Muscle of back (tissue), 3 donors: ENCODE measurements at regions not wholly inside any gene's neighbourhood (a gene's known extent, or its start where the extent isn't known, plus 50 kb on each side); places are given as distances from the start of the nearest gene placed in this dataset.
"Not testable (repeated sequence)": the region's sequence is repeated elsewhere in the genome, so short reads cannot be mapped to it uniquely, and the experiment has no call there.

Experiments used
- DNase-seq, 3 donors: peaks; one replicate each; pipeline versions ENCODE4 v3.0.0 to v3.0.0-alpha.2; 2013

DNA sequence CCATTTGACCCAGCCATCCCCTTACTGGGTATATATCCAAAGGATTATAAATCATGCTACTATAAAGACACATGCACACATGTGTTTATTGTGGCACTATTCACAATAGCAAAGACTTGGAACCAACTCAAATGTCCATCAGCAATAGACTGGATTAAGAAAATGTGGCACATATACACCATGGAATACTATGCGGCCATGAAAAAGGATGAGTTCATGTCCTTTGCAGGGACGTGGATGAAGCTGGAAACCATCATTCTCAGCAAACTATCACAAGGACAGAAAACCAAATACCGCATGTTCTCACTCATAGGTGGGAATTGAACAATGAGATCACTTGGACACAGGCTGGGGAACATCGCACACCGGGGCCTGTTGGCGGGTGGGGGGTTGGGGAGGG is 913.4 kb upstream of the DIAPH2 start:
- not testable (repeated sequence) for DNase-seq

DNA sequence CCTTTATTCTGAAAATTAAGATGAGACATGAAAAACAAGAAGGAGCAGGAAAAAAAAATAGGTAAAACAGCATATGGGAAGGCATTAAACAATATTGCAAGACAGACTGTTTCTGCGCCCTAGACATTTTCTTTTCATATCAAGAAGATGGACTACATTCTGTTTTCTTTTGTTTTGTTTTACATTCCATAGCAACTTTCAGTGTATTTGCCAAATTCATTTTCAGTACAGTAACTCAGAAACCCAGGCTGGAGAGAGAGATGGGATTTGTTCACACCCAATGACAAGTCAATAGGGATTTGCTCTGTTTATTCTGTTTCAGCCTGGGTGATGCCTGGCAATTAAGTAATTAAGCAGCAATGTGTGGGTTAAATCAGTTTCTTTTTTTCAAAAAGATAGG is 892.8 kb upstream of the DIAPH2 start:
- peak; percentile 5 to 52 (median 14) for DNase-seq

DNA sequence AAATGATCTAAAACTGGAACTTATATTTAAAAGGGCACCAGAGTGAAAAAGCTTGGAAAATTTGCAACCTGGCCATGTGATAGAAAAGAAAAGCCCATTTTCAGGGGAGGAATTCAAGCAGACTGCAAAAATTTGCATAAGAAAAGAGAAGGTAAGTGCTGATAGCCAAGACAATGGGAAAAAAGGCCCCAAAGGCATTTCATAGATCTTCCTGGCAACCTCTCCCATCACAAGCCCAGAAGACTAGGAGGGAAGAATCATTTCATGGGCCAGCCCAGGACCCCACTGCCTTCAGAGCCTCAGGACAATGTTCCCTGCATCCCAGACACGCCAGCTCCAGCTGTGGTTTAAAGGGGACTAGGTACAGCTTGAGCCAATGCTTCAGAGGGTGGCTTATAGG is 887.3 kb upstream of the DIAPH2 start:
- DNase-seq: no peak

DNA sequence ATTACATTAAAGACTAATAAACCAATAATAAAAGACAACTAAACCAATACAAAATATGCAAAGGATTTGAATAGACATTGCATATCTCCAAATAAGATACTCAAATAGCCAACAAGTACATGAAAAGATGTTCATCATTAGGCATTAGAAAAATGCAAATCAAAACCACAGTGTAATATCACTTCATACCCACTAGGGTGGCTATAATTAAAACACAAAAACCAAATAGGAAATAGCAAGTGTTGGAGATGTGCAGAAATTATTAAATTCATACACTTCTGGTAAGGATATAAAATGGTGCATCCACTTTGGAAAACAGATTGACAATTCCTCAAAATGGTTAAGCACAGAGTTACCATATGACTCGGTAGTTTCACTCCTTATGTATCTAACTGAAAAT is 860.8 kb upstream of the DIAPH2 start:
- DNase-seq: no peak

DNA sequence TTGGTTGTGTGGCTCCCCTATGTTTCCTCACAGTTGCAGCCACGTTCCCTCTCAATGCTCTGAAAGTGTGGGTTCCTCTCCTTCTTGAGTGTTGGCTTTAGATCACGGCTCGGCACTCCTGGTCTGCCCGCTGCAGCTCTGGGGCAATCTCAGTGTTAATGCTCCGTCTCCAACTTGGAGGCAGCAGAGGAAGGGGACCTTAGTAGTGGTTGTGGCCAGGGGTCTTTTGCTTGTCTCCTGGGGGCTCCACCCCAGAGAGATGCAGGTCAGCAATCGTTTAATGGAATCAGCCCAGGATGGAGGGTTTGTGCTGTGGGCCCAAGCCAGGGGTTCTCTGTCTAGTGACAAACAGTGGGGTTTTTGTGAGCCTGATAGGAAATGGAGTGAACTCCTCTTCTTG is 849.4 kb upstream of the DIAPH2 start:
- DNase-seq: no peak

DNA sequence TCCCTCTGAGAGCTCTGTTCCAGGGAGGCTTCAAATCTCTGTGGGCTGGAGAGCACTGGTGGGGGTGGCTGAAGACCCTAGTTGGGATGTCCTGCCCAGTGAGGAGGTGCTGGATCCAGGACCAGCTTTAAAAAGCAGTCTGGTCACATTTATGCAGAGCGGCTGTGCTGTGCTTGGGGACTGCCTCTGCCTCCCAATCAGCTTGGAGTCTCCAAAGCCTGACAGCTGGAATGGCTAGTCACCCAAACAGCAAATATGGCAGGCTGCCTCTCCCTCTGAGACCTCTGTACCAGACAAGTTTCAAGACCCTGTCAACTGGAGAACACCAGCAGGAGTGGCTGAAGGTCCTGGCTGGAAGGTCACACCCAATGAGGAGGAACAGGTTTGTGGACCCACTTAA is 848.1 kb upstream of the DIAPH2 start:
- no peak for DNase-seq

DNA sequence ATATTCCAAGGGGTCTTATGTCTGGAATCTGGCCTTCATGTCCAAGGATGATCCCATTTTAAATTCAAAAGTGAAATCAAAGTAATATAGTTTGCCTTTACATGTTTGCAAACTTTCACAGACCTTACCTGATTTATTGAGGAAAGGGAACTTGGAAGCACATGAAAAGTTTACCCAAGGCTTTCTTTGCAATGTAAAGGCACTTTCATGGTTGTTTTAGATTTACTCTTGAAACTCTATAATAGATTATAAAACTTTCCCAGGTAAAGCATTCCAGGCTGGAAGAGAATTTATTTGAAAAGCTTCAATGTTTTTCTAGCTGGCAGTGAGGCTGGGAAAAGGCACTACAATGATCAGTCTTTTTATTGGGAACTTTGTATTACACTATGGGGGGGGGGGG is 842.8 kb upstream of the DIAPH2 start:
- peak in 1 of 3 donors; percentile 9 for DNase-seq

DNA sequence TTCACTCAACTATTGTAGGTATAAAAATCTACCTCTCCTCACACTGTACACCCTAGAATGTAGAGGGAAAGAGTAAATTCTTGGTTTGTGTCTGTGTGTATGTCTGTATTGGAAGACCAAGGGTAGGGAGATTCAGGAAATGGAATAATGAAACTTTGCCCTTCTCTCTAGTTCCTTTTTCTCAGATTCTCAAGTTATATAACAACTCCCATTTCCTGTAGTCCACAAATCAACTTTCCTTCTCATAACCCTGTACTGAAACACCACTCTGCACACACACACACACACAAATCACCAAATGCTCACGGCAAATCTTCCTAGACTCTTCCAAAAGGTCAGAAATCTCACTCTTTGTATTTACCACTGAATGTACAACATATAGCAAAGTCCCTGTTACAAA is 824.5 kb upstream of the DIAPH2 start:
- DNase-seq: no peak

DNA sequence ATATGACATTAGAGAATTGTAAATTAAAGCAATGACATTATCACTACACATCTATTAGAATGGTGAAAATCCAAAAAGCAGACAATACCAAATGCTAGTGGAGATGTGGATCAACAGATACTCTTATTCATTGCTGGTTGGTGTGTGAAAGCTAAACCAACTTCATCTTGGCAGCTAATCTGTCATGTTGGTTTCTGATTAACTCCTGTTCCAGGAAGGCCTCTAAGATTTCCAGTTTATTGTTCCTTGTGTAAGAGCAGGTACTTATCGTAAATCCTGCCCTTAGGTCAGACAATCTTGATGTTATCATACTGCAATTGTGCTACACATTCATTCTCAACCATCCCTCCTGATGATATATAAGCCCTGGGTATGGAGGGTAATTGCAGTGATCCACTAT is 809.0 kb upstream of the DIAPH2 start:
- no peak for DNase-seq

DNA sequence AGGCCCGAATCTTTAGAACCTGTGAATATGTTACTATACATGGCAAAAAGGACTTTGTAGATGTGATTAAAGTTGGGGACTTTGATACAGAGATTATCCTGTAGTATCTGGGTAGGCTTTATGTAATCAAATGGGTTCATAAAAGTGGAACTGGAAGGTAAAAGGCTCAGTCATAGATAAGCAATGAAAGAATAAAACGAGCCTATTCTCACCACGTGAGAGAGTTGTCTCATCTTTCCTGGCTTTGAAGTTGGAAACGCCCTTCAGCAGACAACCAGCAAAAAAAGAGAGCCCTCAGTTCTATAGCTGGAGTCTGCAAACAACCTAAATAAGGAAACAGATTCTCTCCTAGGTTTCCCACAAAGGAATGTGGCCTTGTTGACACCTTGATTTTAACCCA is 805.8 kb upstream of the DIAPH2 start:
- no peak for DNase-seq

DNA sequence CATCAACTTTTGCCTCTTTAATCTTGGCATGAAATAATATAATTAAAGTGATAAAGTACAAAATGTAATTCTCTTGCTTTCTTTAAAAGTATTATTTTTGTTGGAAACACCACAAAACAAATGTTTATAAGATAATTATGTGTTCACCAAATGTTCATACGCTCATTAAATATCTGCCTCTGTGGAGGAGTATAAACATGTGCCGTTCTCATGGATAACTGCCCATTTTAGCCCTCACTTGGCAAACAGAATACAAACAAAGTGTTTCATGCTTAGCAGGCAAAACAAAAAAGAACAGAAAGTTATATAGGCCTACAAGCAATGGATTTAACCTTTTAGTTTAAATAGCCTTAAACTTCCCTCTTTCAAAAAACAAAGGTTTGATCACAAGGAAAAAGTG is 800.5 kb upstream of the DIAPH2 start:
- peak in 1 of 3 donors; percentile 27 for DNase-seq

DNA sequence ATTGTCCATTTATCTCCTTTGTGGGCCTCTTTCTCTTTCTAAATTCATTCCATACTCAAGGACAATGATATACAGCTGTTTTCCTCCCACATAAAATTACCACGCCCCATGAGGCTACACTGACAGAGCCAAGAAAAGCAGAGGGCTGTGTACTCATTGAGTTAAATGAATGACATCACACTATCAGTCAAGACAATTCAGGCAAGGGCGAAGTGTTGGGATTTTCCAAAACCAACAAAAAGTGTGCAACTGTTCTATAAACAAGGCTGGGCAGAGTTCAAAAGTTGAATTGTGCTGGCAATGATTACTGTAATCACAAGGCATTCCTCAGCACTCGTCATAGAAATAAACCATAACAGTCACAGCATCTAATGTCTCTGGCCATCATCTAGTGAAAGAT is 799.6 kb upstream of the DIAPH2 start:
- DNase-seq: peak; percentile 33 to 75 (median 38)

DNA sequence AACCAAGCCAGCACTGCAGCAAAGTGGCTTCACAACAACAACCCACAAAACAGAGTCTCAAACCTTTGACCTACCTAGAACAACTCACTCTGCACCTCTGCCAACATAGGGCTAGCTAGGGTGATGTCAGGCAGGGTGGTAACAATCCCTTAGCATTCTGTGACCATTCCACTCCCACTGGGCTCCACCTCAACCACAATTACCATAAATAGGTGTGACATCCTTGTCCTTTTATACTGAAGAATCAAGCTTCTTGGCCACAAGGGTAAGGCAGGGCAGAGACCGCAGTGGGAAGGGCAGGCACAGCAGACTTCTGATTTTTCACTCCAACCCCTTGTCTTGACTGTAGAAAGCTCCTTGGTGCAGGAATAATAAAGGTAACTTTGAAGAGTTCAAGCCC is 795.4 kb upstream of the DIAPH2 start:
- DNase-seq: no peak

DNA sequence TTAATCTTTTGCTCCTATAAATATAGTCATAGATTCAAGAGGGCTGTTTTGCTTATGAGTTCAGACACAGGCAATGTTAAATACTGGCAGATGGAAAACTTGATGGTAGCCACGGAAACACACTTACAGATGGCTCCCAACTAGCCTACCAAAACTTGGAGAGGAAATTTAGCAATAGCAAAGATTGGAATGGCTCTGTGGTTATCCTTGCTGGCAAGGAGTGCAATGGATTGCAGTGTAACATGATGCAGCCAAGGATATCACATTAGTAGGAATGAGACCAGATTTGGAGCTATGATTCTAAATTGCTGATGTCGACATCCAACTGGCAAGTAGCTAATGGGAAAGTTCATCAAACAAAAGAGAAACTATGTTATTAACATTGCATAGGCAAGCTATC is 791.0 kb upstream of the DIAPH2 start:
- DNase-seq: peak in 1 of 3 donors; percentile 39

DNA sequence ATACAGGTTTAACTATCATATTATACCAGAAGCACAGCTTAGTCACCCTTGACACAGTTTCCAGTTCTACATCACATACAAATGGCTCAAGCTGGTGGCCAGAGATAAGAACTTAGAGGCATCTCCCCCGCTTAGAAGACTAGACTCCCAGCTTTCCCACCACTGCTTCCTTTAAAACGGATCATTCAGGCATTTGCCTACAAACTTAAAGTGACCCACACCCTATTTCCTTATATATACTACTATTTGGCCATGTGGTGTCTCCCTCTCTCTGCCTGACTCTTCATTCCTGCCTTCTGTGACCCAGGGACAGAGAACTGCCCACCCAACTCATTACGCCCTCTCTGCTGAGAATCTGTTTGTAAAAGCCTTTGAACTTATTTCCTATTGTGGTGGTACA is 781.2 kb upstream of the DIAPH2 start:
- DNase-seq: no peak

DNA sequence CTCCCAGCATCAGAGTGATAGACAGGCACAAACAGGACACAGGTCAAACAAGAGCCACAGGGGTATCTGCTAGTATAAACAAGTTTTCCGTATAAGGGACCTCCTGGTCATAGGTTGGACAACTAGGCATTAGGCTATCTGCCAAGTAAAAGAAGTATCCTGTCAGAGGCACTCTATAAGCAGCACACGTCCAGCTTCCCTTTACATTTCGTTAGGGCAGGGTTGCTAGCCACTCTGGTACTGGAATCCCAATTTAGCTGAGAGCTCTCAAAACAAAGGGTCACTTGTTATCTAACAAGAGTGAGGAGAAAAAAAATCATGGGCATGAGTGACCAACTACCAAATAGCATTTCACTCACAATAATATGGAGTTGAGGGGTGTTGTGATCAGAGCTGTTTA is 780.7 kb upstream of the DIAPH2 start:
- no peak for DNase-seq

DNA sequence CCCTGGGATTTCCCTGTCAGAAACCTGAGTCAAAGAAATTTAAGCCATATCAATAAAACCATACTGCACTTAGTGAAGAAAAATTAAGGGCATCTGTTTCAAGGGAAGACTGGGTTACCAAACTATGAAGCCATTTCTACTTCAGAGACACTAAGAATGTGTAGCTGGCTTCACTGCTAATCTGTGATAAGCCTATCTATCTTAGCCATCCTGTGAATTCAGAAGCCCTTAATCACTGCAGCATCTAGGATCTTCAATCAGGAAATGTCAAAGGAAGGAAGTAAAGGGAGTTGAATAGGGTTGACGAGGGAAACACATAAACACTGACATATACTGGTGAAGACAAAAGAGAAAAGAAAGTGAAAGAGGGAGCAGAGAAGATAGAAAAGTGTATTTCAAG is 777.6 kb upstream of the DIAPH2 start:
- no peak for DNase-seq

DNA sequence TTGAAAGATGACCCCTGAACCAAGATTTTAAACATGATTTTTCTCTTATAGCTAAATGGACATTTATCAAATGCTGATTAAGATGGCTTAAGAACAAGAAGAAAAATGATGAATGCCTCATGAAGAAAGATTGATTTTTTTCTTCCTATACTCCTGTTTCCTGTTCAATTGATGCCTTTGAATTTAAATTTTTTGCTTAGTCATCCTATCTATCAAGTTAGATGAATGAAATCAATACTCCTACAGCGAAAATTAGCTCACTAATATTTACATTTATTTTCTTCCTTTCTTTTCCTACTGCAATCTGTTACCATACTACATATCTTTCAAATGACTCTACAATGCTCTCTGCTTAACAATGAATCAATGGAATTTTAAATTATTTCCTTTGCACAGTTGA is 773.6 kb upstream of the DIAPH2 start:
- DNase-seq: no peak

DNA sequence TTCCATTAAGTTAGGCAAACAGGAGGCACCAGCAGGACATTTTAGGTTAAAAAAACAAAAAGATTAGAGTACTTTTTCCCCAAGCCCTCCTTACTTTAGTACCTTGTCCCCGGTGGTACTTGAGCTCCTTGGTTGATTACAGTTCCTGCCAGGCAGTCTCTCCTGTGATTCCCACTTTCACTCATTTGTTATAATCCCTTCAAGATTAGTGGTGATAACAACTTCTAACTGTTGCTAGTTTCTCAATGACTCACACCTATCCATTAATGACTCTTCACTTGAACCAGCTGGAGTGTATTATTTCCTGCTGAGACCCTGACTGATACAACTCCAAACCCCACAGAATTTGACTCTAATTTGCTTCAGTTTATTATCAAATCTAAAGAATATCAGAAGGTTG is 765.0 kb upstream of the DIAPH2 start:
- no peak for DNase-seq

DNA sequence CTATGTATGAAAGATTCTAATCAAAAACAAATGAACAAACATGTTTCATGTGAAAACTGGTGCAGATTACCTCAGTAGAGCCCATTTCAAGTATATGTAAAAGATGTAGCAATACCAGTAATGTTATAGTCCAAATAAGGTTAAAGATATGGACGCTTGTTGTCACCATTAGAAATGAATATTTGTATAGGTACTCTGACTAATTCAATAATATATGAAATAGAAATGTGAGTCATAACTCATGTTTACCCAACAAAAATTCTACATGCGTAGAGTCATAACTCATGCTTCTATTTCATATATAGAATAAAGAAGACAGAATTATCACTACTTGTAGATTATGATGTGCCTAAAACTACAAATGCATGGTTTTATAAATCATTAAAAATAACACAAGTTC is 739.1 kb upstream of the DIAPH2 start:
- DNase-seq: no peak

DNA sequence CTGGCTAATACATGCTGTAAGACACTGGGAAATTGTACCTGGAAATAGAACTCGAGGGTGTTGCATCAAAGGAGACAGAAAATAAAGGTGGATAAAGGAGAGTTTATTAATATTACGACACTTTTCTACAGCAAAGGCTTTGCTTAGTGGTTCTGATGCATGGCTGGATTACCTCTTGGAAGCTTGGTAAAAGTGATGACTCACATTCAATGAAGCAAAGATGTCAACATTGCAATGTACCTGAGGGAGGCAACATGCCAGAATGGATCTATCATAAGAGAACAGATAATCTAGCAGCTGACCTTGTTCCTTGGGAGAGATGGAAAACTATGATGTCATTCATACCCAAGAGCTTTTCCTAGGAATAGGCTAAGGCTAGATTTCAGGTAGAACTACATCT is 735.1 kb upstream of the DIAPH2 start:
- no peak for DNase-seq

DNA sequence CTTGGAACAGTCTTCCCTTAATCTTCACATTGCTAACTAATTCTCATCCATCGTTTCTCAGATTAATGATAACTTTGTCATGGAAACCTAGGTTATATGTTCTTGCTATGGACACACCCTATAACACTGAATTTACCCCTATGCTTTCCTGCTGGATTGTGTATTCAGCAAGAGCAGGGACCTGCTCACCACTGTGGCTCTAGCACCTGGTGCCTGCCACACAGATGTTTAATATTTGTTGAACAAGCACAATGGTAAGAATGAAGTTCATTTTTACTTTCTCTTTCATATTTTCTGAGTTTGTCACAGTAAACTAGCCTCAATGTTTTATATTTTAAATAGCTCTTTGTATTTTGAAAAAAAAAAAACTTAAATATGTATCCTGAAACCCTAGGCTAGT is 734.0 kb upstream of the DIAPH2 start:
- peak in 1 of 3 donors; percentile 19 for DNase-seq

DNA sequence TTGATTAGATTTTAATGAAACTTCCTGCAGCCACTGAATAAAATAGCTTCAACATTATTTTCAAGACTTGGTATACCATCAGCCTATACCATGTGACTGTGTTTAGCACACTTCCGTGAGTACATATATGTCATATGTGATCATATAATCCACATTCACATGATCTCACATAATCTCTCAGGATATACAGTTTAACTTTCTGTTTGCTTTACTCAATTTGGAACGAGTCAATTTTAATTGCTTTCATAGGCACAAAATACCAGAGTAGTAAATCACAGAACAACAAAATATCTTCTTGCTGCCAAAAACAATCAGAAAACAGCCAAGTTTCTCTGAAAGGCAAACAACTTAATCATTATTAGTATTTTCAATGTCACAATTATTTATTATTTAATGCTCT is 731.1 kb upstream of the DIAPH2 start:
- DNase-seq: no peak

DNA sequence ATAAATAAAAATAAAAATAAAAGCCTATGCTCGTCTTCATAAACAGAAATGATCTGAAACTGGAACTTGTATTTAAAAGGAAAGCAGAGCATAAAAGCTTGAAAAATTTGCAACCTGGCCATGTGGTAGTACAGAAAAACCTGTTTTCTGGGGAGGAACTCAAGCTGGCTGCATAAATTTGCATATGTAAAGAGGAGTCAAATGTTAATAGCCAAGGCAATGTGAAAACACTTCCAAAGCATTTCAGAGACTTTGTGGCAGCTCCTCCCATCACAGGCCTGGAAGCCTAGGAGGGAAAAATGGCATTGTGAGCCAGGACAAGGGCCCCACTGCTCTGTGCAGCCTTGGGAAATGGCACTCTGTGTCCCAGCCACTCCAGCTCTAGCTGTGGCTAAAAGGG is 727.9 kb upstream of the DIAPH2 start:
- no peak for DNase-seq

DNA sequence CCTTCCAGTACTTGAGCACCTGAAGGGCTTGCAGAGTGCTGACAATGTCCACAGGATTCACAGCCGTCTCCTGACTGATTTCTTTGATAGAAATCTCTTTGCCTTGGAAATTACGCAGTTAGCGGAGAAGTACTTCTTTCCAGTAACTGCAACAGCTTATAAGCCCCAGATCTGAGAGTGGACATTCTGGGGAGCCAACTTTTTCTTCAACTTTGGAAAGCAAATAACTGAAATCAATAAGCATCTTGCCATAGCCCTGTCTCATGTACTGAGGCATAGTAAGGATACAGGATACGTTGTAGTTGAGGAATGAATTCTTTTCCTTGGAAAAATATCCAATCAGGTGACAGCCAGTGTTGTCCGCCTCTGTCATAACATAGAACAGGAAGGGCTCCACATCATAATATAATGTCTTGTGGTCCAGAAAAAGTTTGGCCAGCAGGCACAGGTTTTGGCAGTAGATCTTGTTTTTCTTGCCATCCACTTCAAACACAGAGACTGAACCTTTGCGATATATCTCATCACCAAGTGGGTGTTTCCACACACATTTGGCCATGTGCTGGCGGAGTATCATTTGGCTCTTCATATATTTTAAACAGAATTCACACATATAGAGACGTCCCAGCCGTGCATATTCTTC is 711.1 kb upstream of the DIAPH2 start:
- peak; percentile 25 to 71 (median 36) for DNase-seq
